Stimulated activated effector memory CD8-positive, alpha-beta T cell treated with anti-CD3 and anti-CD28 coated beads, Interleukin-12 subunit alpha, Interleukin-12 subunit beta, amount 100 ng/mL, for 72 hours (primary cell): ENCODE measurements at regions not wholly inside any gene's neighbourhood (a gene's known extent, or its start where the extent isn't known, plus 50 kb on each side); places are given as distances from the start of the nearest gene placed in this dataset.

Source experiments
- ATAC-seq: fragments of 150-1000 bp; cut with Tn5 transposase; 2 replicates; pipeline ENCODE4 v1.10.0; 2021
- DNase-seq, 2 donors: peaks; one replicate each; pipeline ENCODE4 v3.0.0; 2021 to 2022; ENCODE audit warnings: low spot score in 2 of 2
- H3K27ac Mint-ChIP-seq: one replicate; pipeline ENCODE4 v1.8.0; 2022; ENCODE audit warnings: mild to moderate bottlenecking, mixed read lengths
- H3K36me3 Mint-ChIP-seq: one replicate; pipeline ENCODE4 v1.8.0; 2022; ENCODE audit warnings: mild to moderate bottlenecking, mixed read lengths
- H3K4me1 Mint-ChIP-seq: one replicate; pipeline ENCODE4 v1.8.0; 2022; ENCODE audit warnings: mixed read lengths
- H3K4me3 Mint-ChIP-seq: one replicate; pipeline ENCODE4 v1.8.0; 2022; ENCODE audit warnings: mild to moderate bottlenecking, mixed read lengths
- H3K9me3 Mint-ChIP-seq: one replicate; pipeline ENCODE4 v1.8.0; 2022; ENCODE audit warnings: mixed read lengths

GRCh38 chr6:80942911-80943310 lies 809.6 kb downstream of the TENT5A start:
- ATAC-seq (no peak), DNase-seq (no peak)
- Mint-ChIP-seq H3K9me3 (peaks cover 8% of the 10 kb centered on the region), H3K4me1 (no peaks in the 10 kb centered on the region), H3K36me3 (no peaks in the 10 kb centered on the region), H3K4me3 (no peak overlapping the region), H3K27ac (no peak overlapping the region)

- no peaks in the 10 kb centered on the region for H3K4me1 Mint-ChIP-seq
- no peaks in the 10 kb centered on the region for H3K36me3 Mint-ChIP-seq
- ATAC-seq (no peak), DNase-seq (no peak)
- no peak overlapping the region for H3K27ac Mint-ChIP-seq
- peaks cover 14% of the 10 kb centered on the region for H3K9me3 Mint-ChIP-seq
- H3K4me3 Mint-ChIP-seq: no peak overlapping the region
These were observed 811.5 kb downstream of the TENT5A start for GRCh38 chr6:80940976-80941375.

DNA sequence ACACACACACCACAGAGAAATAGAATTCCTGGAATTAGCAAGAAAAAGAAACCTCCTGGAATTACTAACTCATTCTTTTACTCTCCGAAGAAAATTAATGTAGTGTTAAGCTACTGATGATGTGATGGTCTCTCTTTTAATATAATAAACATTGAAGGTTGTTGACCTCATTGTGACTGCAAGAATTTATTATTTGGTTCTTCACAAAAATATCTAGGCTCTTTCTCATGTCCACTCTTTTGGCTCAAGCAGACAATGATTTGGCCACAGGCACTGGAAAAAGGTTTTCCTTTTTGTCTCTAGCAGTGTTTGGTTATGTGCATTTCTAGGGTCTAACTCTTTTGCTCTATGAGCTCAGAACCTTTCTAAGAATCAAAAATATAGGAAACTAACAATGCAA lies 811.9 kb downstream of the TENT5A start:
- Mint-ChIP-seq H3K36me3 (no peaks in the 10 kb centered on the region), H3K4me3 (no peak overlapping the region)
- no peak for ATAC-seq

DNA sequence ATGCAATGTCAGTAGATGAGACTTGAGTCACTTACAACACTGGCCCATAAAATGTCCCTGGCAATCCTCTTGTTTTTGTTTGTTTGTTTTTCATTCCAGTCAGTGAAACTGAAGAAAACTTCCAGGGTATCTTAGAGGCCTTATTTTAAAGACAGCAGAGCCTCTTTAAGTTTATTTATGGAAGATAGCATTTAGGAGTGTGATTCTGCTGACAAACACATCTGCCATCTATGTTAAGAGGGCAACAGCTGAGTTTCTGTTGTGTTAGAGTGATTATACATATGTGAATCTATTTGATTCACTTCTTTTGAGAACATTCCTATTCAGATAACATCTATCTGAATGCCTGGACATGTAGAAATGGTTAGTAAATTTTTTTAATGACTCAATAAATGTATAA lies 812.6 kb downstream of the TENT5A start:
- Mint-ChIP-seq H3K27ac (no peak overlapping the region), H3K4me1 (no peaks in the 10 kb centered on the region)
- no peak for ATAC-seq

More for the DNA sequence above, 811.9 kb downstream of the TENT5A start:
- H3K9me3 Mint-ChIP-seq: peaks cover 14% of the 10 kb centered on the region
- no peaks in the 10 kb centered on the region for H3K4me1 Mint-ChIP-seq
- no peak overlapping the region for H3K27ac Mint-ChIP-seq
- no peak for DNase-seq

DNA sequence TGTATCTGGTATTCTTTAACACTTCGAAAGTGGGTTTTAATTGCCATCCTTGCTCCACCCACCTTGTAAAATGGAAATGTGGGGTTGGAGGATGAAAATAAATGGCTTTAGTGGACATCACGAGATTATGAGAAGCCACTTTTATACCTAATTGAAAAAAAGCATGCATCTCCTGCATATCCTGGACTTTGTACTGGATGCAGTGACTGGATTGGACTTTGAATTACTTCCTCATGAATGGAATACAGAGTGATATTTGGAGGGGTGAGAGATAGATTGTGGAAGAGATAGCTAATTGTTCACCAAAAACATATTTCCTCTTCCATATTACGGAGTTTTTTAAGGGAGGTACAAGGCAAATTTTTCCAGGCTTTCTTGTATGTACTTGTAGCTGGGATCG lies 813.0 kb downstream of the TENT5A start:
- peaks cover 21% of the 10 kb centered on the region for H3K9me3 Mint-ChIP-seq
- no peaks in the 10 kb centered on the region for H3K36me3 Mint-ChIP-seq
- H3K4me3 Mint-ChIP-seq: no peak overlapping the region
- no peak overlapping the region for H3K27ac Mint-ChIP-seq
- H3K4me1 Mint-ChIP-seq: no peaks in the 10 kb centered on the region
- ATAC-seq: no peak
- no peak for DNase-seq

More for the DNA sequence above, 812.6 kb downstream of the TENT5A start:
- H3K9me3 Mint-ChIP-seq: peaks cover 18% of the 10 kb centered on the region
- no peak overlapping the region for H3K4me3 Mint-ChIP-seq
- H3K36me3 Mint-ChIP-seq: no peaks in the 10 kb centered on the region
- no peak for DNase-seq

- ATAC-seq: no peak
- no peaks in the 10 kb centered on the region for H3K36me3 Mint-ChIP-seq
- H3K9me3 Mint-ChIP-seq: peaks cover 22% of the 10 kb centered on the region
- no peak for DNase-seq
- H3K4me1 Mint-ChIP-seq: no peaks in the 10 kb centered on the region
- H3K27ac Mint-ChIP-seq: no peak overlapping the region
- H3K4me3 Mint-ChIP-seq: no peak overlapping the region
These were observed 814.4 kb downstream of the TENT5A start for GRCh38 chr6:80938131-80938530.

- Mint-ChIP-seq H3K4me3 (no peak overlapping the region), H3K4me1 (no peaks in the 10 kb centered on the region), H3K9me3 (peaks cover 18% of the 10 kb centered on the region), H3K27ac (no peak overlapping the region), H3K36me3 (no peaks in the 10 kb centered on the region)
- no peak for DNase-seq
- no peak for ATAC-seq
These were observed 820.1 kb downstream of the TENT5A start for GRCh38 chr6:80932359-80932758.

- H3K27ac Mint-ChIP-seq: no peak overlapping the region
- DNase-seq (no peak), ATAC-seq (no peak)
- H3K36me3 Mint-ChIP-seq: no peaks in the 10 kb centered on the region
- H3K4me3 Mint-ChIP-seq: no peak overlapping the region
- H3K4me1 Mint-ChIP-seq: no peaks in the 10 kb centered on the region
- H3K9me3 Mint-ChIP-seq: peaks cover 13% of the 10 kb centered on the region
These were observed 822.1 kb downstream of the TENT5A start for GRCh38 chr6:80930376-80930775.

- H3K4me1 Mint-ChIP-seq: no peaks in the 10 kb centered on the region
- ATAC-seq (no peak), DNase-seq (no peak)
- no peaks in the 10 kb centered on the region for H3K36me3 Mint-ChIP-seq
- no peak overlapping the region for H3K4me3 Mint-ChIP-seq
- H3K9me3 Mint-ChIP-seq: no peaks in the 10 kb centered on the region
- H3K27ac Mint-ChIP-seq: no peak overlapping the region
These were observed 817.3 kb downstream of the BCKDHB start for GRCh38 chr6:80923816-80924215.

GRCh38 chr6:80922916-80923455 lies 816.5 kb downstream of the BCKDHB start:
- DNase-seq (no peak), ATAC-seq (no peak)
- Mint-ChIP-seq H3K4me3 (no peak overlapping the region), H3K36me3 (no peaks in the 10 kb centered on the region), H3K9me3 (no peaks in the 10 kb centered on the region), H3K27ac (no peak overlapping the region), H3K4me1 (no peaks in the 10 kb centered on the region)

- Mint-ChIP-seq H3K4me3 (no peak overlapping the region), H3K36me3 (no peaks in the 10 kb centered on the region), H3K4me1 (no peaks in the 10 kb centered on the region), H3K9me3 (no peaks in the 10 kb centered on the region), H3K27ac (no peak overlapping the region)
- ATAC-seq: no peak
- DNase-seq: no peak
These were observed 815.5 kb downstream of the BCKDHB start for GRCh38 chr6:80921861-80922460.

GRCh38 chr6:80907831-80908230 lies 801.4 kb downstream of the BCKDHB start:
- Mint-ChIP-seq H3K9me3 (peaks cover 3% of the 10 kb centered on the region), H3K4me3 (no peak overlapping the region), H3K27ac (no peak overlapping the region), H3K4me1 (no peaks in the 10 kb centered on the region), H3K36me3 (no peaks in the 10 kb centered on the region)
- ATAC-seq (no peak), DNase-seq (no peak)

DNA sequence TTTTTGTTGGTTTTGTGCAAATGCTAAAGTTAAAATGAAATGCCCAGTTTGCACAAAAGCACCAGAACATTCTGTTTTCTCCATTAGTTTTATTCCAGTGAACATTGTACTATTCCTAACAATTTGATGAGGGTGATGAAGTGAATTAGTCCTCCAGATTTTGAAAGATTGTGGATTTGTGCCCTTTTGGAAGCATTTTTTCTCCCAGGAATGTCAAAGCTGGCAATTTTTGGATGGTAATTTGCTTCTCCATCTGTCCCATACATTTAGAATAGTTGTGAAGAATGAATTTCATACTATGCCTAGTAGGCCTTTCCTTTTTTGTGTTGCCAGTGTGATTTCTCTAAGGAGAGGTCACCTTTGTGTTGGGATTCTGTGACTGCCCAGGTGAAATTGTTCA lies 797.2 kb downstream of the BCKDHB start:
- ATAC-seq (no peak), DNase-seq (no peak)
- Mint-ChIP-seq H3K9me3 (peaks cover 10% of the 10 kb centered on the region), H3K4me1 (no peaks in the 10 kb centered on the region), H3K4me3 (no peak overlapping the region), H3K27ac (no peak overlapping the region), H3K36me3 (no peaks in the 10 kb centered on the region)

GRCh38 chr6:80886475-80886874 lies 780.0 kb downstream of the BCKDHB start:
- ATAC-seq (no peak), DNase-seq (no peak)
- H3K4me1 Mint-ChIP-seq: no peaks in the 10 kb centered on the region
- no peak overlapping the region for H3K4me3 Mint-ChIP-seq
- H3K9me3 Mint-ChIP-seq: peaks cover 4% of the 10 kb centered on the region
- H3K27ac Mint-ChIP-seq: no peak overlapping the region
- H3K36me3 Mint-ChIP-seq: no peaks in the 10 kb centered on the region

GRCh38 chr6:80872951-80873308 lies 766.5 kb downstream of the BCKDHB start:
- Mint-ChIP-seq H3K36me3 (no peaks in the 10 kb centered on the region), H3K27ac (no peak overlapping the region), H3K9me3 (peaks cover 14% of the 10 kb centered on the region), H3K4me3 (no peak overlapping the region), H3K4me1 (no peaks in the 10 kb centered on the region)
- no peak for ATAC-seq
- DNase-seq: no peak

GRCh38 chr6:80872199-80872950 lies 765.9 kb downstream of the BCKDHB start:
- H3K36me3 Mint-ChIP-seq: no peaks in the 10 kb centered on the region
- DNase-seq (no peak), ATAC-seq (no peak)
- H3K9me3 Mint-ChIP-seq: peaks cover 14% of the 10 kb centered on the region
- no peak overlapping the region for H3K27ac Mint-ChIP-seq
- no peaks in the 10 kb centered on the region for H3K4me1 Mint-ChIP-seq
- no peak overlapping the region for H3K4me3 Mint-ChIP-seq
